Panc1 (cell line): ENCODE measurements at regions not wholly inside any gene's neighbourhood (a gene's known extent, or its start where the extent isn't known, plus 50 kb on each side); places are given as distances from the start of the nearest gene placed in this dataset.

Source experiments
- ATAC-seq: fragments of 200-7000 bp; cut with Tn5 transposase; 2 replicates; pipeline ENCODE4 v1.9.1; 2020; ENCODE audit warnings: mild to moderate bottlenecking, moderate library complexity
- BruUV-seq: library from RNA; stranded (reverse); fragments of 400-500 nt; replicated peaks from 2 replicates; lab custom pipeline; 2021; lab: Mats Ljungman, UMichigan
- CTCF ChIA-PET: fragments of 300-600 bp; sonication (Branson Sonifier 250); formaldehyde crosslinking; loops from one replicate; lab custom pipeline; 2022; ENCODE audit warnings: antibody characterized with exemption; lab: Charles Lee
- POLR2A ChIA-PET: fragments of 300-600 bp; sonication (Branson Sonifier 250); formaldehyde crosslinking; loops from one replicate; lab custom pipeline; 2022; ENCODE audit warnings: antibody characterized with exemption; lab: Charles Lee
- DNase-seq: peaks from one replicate; pipeline ENCODE4 v3.0.0-alpha.2; 2010; ENCODE audit warnings: low read depth, low spot score
- H3K27ac ChIP-seq: 2 replicates; pipeline ENCODE4 v1.5.1; 2011; ENCODE audit warnings: mild to moderate bottlenecking, low read length, inconsistent platforms
- H3K27me3 ChIP-seq: fragments of 200-500 bp; sonication (Bioruptor generic); 2 replicates; pipeline ENCODE4 v1.6.0; 2014; ENCODE audit warnings: low read length, inconsistent platforms; ENCODE audit not compliant: control insufficient read depth, insufficient read depth
- H3K36me3 ChIP-seq: fragments of 200-500 bp; sonication (Bioruptor generic); 2 replicates; pipeline ENCODE4 v1.5.1; 2014; ENCODE audit warnings: inconsistent platforms, mild to moderate bottlenecking, low read length, moderate library complexity; ENCODE audit not compliant: control insufficient read depth, insufficient read depth
- H3K4me1 ChIP-seq: 2 replicates; pipeline ENCODE4 v1.5.1; 2011; ENCODE audit warnings: inconsistent platforms, mild to moderate bottlenecking, low read length, moderate library complexity; ENCODE audit not compliant: control insufficient read depth, insufficient read depth
- H3K4me3 ChIP-seq, 2 experiments: 2 replicates each; pipeline ENCODE4 v1.5.1; 2011 to 2012; ENCODE audit warnings: low read depth in 2 of 2, low read length in 2 of 2, mild to moderate bottlenecking in 2 of 2, inconsistent platforms in 1 of 2, moderate library complexity in 1 of 2
- H3K9me3 ChIP-seq: fragments of 200-500 bp; sonication (Bioruptor generic); 2 replicates; pipeline ENCODE4 v1.5.1; 2014; ENCODE audit warnings: low read depth, mild to moderate bottlenecking, inconsistent platforms, low read length, moderate library complexity; ENCODE audit not compliant: control insufficient read depth, insufficient read depth
- POLR2AphosphoS5 ChIP-seq: IDR thresholded peaks from 2 replicates; pipeline ENCODE4 v1.6.1; 2012; ENCODE audit warnings: mild to moderate bottlenecking, low read depth, low read length, moderate library complexity
- SIN3A ChIP-seq: IDR thresholded peaks from 2 replicates; pipeline ENCODE4 v1.6.1; 2012; ENCODE audit warnings: low read depth, mild to moderate bottlenecking, low read length, moderate library complexity, borderline replicate concordance; ENCODE audit not compliant: insufficient read depth
- TCF7L2 ChIP-seq: IDR thresholded peaks from 2 replicates; pipeline ENCODE4 v1.6.1; 2011; ENCODE audit warnings: mild to moderate bottlenecking, low read depth, low read length, inconsistent platforms
- in situ Hi-C: cut with HindIII; loops from 2 replicates; pipeline ENCODE4 v1.10.0; 2016; ENCODE audit warnings: low sequenced_read_pairs, low pct_unique_long_range_greater_than_20kb
- intact Hi-C: fragments of 100-400 bp; cut with micrococcal nuclease; formaldehyde crosslinking; loops from one replicate; pipeline ENCODE4 v1.10.0; 2022; ENCODE audit not compliant: unreplicated experiment
- TF ChIP-seq, protein P1 (sequence below), 2 experiments: IDR thresholded peaks; 2 replicates each; pipeline ENCODE4 v1.6.1; 2011 to 2012; ENCODE audit warnings: low read depth in 2 of 2, control low read depth in 1 of 2, low read length in 1 of 2, mild to moderate bottlenecking in 1 of 2, moderate library complexity in 1 of 2; ENCODE audit not compliant: insufficient read depth in 1 of 2
- TF ChIP-seq, protein P2 (sequence below): fragments of 450-650 bp; IDR thresholded peaks from 2 replicates; pipeline ENCODE4 v1.5.1; 2017; ENCODE audit warnings: mild to moderate bottlenecking

DNA sequence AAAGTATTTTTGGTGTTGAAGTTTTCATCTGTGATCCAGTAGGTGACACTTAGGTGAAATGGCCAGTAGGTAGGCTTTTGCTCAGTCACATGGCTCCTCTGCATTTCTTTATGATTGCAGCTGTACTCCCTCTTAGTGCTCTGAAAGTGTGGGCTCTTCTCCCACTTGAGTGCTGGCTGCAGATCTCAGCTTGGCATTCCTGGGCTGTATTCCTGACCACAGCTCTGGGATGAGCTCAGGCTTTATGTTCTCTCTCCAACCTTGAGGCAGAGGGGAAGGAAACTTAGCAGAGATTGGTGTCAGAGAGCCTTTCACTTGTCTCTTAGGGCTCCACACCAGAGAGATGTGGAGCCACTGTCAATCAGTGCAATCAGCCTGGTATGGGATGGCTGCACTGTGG lies 254.3 kb downstream of the NDFIP2 start:
- Histone ChIP-seq H3K9me3 (no peaks in the 10 kb centered on the region), H3K4me3 (no peak overlapping the region), H3K36me3 (no peaks in the 10 kb centered on the region), H3K4me1 (no peaks in the 10 kb centered on the region), H3K27me3 (no peaks in the 10 kb centered on the region), H3K27ac (no peak overlapping the region)
- ChIA-PET CTCF (no interaction called here), POLR2A (no interaction called here)
- ATAC-seq (no peak), DNase-seq (no peak)
- in situ Hi-C loops: no loop called here
- TF ChIP-seq, protein P1, sequence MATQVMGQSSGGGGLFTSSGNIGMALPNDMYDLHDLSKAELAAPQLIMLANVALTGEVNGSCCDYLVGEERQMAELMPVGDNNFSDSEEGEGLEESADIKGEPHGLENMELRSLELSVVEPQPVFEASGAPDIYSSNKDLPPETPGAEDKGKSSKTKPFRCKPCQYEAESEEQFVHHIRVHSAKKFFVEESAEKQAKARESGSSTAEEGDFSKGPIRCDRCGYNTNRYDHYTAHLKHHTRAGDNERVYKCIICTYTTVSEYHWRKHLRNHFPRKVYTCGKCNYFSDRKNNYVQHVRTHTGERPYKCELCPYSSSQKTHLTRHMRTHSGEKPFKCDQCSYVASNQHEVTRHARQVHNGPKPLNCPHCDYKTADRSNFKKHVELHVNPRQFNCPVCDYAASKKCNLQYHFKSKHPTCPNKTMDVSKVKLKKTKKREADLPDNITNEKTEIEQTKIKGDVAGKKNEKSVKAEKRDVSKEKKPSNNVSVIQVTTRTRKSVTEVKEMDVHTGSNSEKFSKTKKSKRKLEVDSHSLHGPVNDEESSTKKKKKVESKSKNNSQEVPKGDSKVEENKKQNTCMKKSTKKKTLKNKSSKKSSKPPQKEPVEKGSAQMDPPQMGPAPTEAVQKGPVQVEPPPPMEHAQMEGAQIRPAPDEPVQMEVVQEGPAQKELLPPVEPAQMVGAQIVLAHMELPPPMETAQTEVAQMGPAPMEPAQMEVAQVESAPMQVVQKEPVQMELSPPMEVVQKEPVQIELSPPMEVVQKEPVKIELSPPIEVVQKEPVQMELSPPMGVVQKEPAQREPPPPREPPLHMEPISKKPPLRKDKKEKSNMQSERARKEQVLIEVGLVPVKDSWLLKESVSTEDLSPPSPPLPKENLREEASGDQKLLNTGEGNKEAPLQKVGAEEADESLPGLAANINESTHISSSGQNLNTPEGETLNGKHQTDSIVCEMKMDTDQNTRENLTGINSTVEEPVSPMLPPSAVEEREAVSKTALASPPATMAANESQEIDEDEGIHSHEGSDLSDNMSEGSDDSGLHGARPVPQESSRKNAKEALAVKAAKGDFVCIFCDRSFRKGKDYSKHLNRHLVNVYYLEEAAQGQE (IDR thresholded peaks at IDR 0.05; ENCODE audit: insufficient read depth in 1 of 2, low read depth in 2 of 2, low read length in 1 of 2): no peak
- TF ChIP-seq SIN3A (no peak), POLR2AphosphoS5 (no peak), TCF7L2 (no peak)
- TF ChIP-seq, protein P2, sequence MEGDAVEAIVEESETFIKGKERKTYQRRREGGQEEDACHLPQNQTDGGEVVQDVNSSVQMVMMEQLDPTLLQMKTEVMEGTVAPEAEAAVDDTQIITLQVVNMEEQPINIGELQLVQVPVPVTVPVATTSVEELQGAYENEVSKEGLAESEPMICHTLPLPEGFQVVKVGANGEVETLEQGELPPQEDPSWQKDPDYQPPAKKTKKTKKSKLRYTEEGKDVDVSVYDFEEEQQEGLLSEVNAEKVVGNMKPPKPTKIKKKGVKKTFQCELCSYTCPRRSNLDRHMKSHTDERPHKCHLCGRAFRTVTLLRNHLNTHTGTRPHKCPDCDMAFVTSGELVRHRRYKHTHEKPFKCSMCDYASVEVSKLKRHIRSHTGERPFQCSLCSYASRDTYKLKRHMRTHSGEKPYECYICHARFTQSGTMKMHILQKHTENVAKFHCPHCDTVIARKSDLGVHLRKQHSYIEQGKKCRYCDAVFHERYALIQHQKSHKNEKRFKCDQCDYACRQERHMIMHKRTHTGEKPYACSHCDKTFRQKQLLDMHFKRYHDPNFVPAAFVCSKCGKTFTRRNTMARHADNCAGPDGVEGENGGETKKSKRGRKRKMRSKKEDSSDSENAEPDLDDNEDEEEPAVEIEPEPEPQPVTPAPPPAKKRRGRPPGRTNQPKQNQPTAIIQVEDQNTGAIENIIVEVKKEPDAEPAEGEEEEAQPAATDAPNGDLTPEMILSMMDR: no peak
- no TSS peak for BruUV-seq
- intact Hi-C loops: no loop called here

DNA sequence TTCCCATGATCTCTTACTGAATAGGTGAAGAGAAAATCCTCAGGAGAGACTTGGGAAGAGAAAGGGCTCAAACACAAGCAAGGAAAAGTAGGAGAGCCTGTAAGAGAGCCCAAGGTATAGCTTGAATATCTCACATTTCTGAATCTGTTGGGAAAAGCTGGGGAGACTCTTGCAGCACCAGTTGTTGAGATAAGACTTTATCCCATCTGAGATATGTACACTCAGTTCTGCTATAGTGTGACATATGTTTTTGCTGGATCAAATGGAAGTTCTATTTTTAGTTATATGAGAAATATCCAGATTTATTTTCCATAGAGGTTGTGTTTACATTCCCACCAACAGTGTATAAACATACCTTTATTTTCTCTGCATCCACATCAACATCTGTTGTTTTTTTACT lies 246.1 kb downstream of the NDFIP2 start:
- Histone ChIP-seq H3K4me3 (no peak overlapping the region), H3K4me1 (no peaks in the 10 kb centered on the region), H3K27me3 (no peaks in the 10 kb centered on the region), H3K27ac (no peak overlapping the region), H3K36me3 (no peaks in the 10 kb centered on the region), H3K9me3 (no peaks in the 10 kb centered on the region)
- ATAC-seq (no peak), DNase-seq (no peak)
- in situ Hi-C loops (no loop called here), intact Hi-C loops (no loop called here)
- POLR2A ChIA-PET: no interaction called here
- BruUV-seq: no TSS peak
- no peak for TF ChIP-seq TCF7L2
- CTCF ChIA-PET: no interaction called here

DNA sequence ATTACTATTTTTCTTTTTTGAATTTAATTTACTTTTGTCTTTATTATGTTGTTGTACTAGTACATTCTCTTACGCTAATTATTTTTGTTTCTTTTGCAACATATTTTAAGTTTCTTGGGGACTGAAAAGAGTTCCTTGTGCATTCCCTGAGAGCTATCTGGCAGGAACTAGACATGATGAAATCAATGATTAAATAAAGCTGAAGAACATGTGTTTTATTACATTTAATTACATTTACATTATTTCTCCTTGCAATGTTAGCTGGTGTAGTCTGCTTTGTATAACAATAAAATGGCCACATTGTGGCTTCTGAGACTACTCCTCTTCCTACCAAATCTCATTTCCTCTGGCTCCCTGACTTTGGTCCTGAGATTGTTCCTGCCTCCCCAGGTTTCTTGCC lies 244.9 kb downstream of the NDFIP2 start:
- ChIA-PET POLR2A (no interaction called here), CTCF (no interaction called here)
- Histone ChIP-seq H3K27me3 (no peaks in the 10 kb centered on the region), H3K9me3 (no peaks in the 10 kb centered on the region), H3K36me3 (no peaks in the 10 kb centered on the region), H3K4me1 (no peaks in the 10 kb centered on the region), H3K27ac (no peak overlapping the region), H3K4me3 (no peak overlapping the region)
- BruUV-seq: no TSS peak
- DNase-seq: no peak
- in situ Hi-C loops: no loop called here
- ATAC-seq: no peak
- intact Hi-C loops: no loop called here
- TF ChIP-seq TCF7L2 (no peak), POLR2AphosphoS5 (no peak), SIN3A (no peak)
- TF ChIP-seq, protein P1 (IDR thresholded peaks at IDR 0.05; ENCODE audit: insufficient read depth in 1 of 2, low read depth in 2 of 2, low read length in 1 of 2): no peak
- TF ChIP-seq, protein P2: no peak
